ENCODE measurements at regions not wholly inside any gene's neighbourhood (a gene's known extent, or its start where the extent isn't known, plus 50 kb on each side); places are given as distances from the start of the nearest gene placed in this dataset.
A peak's percentile ranks its signal among the peaks of the same experiment; 100 is the strongest.

DNA sequence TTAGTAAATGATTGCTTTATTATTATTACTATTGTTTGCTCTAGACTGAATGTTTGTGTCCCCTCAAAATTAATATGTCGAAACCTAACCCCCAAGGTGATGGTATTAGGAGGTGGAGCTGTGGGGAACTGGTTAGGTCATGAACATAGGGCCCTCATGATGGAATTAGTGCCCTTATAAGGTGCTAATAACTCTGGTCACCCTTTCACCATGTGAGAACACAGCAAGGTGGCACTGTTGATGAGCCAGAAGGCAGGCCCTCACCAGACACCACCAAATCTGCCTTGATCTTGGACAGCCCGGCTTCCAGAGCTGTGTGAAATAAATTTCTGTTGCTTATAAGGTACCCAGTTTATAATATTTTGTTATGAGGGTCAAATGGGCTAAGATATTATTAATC is 95.8 kb downstream of the BDNF start:
- no peak for DNase-seq (ENCODE audit: low read depth, low spot score)
- no peak overlapping the region for H3K4me3 ChIP-seq (ENCODE audit: low read length)

DNA sequence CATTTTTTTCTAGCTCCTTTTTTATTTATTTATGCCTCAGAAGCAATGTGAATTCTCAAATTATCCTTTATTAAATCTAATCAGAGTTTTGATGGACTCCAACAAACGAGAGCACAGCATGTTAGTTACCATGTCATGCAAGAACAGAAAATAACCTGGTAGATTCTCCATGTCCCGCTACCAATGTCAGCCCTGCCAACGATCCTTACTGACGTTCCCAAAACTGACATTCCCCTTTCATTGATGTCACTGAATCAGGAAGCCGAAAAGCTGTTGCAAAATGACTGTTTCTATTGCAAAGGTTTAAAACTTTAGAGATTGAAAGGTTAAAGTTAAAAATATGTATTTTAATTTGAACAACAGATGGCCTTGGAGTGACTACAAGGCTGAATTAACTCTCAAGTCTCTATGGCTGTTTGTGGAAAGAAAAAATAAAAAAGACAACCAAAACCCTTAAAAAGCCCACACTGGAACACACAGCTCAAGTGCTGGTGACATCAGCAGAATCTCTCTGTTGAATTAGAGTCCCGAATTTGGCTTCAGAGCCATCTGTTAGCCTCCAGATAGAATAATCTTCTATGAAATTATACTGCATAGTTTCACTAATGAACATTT is 96.8 kb downstream of the BDNF start:
- H3K4me3 ChIP-seq (ENCODE audit: low read length), result no peak overlapping the region
- DNase-seq (ENCODE audit: low read depth, low spot score), result no peak

- peak; percentile 14 for DNase-seq (ENCODE audit: low read depth, low spot score)
Observed at GRCh38 chr11:27600656-27601055, 94.1 kb upstream of the LIN7C start.

GRCh38 chr11:27599217-27599616 is 92.6 kb upstream of the LIN7C start:
- H3K4me3 ChIP-seq (ENCODE audit: low read length), result no peak overlapping the region
- no peak for DNase-seq (ENCODE audit: low read depth, low spot score)

More at GRCh38 chr11:27600656-27601055, 94.1 kb upstream of the LIN7C start:
- H3K4me3 ChIP-seq (ENCODE audit: low read length), result no peak overlapping the region

GRCh38 chr11:27596802-27597201 is 90.2 kb upstream of the LIN7C start:
- H3K4me3 ChIP-seq (ENCODE audit: low read length), result no peak overlapping the region
- DNase-seq (ENCODE audit: low read depth, low spot score), result no peak

DNA sequence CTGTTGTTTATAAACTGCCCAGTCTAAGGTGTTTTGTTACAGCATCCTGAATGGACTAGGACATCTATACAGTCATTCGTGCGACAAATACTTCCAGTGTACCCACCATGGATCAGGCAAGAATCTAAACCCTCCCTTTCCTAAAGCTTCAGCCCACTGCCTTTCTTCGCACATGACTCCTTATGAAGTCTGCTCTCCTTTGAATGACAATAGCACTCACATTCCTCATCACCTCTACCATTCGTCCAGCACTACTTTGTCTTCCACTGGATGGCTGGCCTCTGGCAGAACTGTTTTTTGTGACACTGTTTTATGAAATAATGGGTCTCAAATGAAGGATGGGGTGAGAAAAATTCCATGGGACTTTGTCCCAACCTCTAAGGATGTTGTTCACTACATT is 89.8 kb upstream of the LIN7C start:
- no peak for DNase-seq (ENCODE audit: low read depth, low spot score)
- no peak overlapping the region for H3K4me3 ChIP-seq (ENCODE audit: low read length)

DNA sequence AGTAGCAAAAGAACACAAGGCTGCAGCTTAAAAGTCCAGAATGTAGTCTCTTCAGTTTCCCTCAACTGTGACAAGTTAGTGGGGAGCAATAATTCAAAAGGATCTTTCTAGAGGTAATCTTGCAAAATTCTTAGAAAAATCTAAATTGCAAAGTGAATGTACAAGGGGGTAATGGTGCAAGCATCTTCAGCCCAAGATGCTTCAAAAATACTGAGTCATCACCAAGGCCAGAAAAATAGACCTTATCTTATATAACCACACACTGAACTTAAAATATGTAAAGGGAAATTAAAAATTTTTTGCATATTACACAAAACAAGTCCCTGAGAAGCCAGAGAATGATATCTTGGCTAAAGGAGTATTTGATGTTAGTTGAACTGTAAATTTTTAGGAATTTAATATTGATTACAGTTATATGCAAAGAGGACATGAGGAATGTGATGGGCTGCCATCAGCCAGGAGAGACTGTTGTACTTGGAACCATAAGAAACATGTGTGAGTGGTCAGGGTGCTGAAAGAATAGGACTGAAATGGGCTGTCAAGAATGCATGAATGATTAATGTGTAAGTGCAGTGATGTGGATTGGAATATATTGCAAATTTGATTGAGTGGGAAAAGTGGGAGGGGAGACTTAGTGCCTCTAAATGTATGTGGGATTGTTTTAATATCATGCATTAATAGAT is 85.7 kb upstream of the LIN7C start:
- no peak for DNase-seq (ENCODE audit: low read depth, low spot score)
- no peak overlapping the region for H3K4me3 ChIP-seq (ENCODE audit: low read length)

GRCh38 chr11:27582621-27583020 is 76.1 kb upstream of the LIN7C start:
- H3K4me3 ChIP-seq (ENCODE audit: low read length), result no peak overlapping the region
- no peak for DNase-seq (ENCODE audit: low read depth, low spot score)

DNA sequence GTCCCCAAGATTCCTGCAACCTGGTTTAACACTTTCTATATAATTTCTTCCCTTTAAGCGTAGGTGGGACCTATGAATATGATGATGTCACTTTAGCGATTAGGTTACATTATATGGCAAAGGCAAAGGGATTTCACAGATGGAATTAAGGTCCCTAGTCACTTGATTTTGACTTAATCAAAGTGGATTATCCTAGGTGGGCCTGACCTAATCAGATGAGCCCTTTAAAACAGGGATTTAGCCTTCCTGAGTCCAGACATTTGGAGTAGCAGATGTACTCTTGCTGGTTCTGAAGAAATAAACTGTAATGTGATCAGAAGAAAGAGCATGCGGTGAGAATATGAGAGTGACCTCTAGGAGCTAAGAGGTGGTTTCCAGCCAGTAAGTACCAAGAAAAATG is 67.8 kb upstream of the LIN7C start:
- DNase-seq (ENCODE audit: low read depth, low spot score), result no peak
- H3K4me3 ChIP-seq (ENCODE audit: low read length), result no peak overlapping the region

- no peak overlapping the region for H3K4me3 ChIP-seq (ENCODE audit: low read length)
- DNase-seq (ENCODE audit: low read depth, low spot score), result no peak
Observed at GRCh38 chr11:27573024-27573423, 66.5 kb upstream of the LIN7C start.

DNA sequence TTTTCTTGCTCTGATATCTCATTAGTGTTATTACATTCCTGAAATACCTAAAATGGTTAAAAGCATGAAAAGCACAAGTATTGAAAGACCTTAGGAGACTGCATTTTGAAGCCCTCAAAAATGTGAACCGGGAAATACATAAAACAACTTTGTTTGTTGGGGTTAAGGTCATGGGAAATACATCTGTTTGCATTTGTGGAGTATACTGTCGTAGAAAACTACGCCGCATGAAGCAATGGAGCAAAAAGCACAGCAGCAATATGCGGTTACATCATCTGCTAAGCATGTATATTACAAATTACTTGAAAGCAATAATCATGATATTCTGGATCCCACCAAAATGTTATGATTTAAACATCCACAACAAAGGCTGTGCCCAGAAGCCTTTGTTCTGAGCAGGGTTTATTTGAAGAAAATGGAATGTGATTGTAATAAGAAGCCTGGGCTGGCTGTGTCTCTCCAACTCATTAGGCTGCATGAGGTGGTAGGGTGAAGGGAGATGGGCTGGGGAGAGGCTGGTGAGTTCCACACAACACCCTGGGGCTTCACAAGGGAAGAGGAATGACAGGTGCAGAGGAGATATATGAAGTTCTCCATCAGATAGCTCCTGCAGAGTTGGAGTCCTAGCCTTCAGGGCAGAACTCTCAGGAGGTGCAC is 64.7 kb upstream of the LIN7C start:
- no peak overlapping the region for H3K4me3 ChIP-seq (ENCODE audit: low read length)
- DNase-seq (ENCODE audit: low read depth, low spot score), result no peak

DNA sequence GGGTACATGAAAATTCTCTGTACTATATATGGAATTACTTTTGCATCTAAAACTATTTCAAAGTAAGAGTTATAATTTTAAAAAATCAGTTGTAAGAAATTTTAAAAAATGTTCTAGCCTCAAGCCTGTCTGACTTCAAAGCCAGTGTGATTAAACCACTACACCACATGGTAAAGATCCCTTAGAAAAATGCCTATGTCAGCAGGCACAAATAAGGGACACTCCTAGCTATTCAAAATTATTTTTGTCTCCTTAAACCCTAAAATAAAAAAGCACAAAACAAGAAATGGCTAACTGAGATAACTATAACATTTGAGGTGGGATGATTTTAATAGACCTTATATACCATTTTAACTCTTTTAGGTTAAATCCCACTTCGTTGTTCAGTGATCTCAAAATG is 64.0 kb upstream of the LIN7C start:
- no peak for DNase-seq (ENCODE audit: low read depth, low spot score)
- H3K4me3 ChIP-seq (ENCODE audit: low read length), result no peak overlapping the region

GRCh38 chr11:27563641-27564040 is 57.1 kb upstream of the LIN7C start:
- no peak overlapping the region for H3K4me3 ChIP-seq (ENCODE audit: low read length)
- DNase-seq (ENCODE audit: low read depth, low spot score), result no peak

GRCh38 chr11:27563201-27563600 is 56.6 kb upstream of the LIN7C start:
- H3K4me3 ChIP-seq (ENCODE audit: low read length), result no peak overlapping the region
- no peak for DNase-seq (ENCODE audit: low read depth, low spot score)

- no peak for DNase-seq (ENCODE audit: low read depth, low spot score)
- no peak overlapping the region for H3K4me3 ChIP-seq (ENCODE audit: low read length)
Observed at GRCh38 chr11:27558401-27558800, 51.8 kb upstream of the LIN7C start.

DNA sequence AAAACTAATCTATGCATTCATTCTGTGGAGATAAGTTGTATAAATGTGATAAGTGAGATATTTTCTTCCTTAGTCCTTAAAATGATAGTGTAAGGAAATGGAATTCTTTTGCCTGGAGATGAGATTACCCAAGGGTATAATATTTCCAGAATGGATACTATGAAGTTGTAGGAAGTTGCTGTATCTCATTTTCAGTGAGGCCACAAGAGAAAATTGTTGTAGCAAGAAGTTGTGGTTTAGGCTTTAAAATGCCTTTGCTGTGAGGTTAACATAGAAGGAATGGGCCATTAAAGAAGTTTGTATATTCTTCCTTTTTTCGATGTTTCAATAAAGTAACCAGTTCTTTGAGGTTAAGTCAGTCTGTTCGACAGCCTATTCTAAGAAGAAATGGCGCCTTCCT is 50.7 kb upstream of the LIN7C start:
- no peak for DNase-seq (ENCODE audit: low read depth, low spot score)
- no peak overlapping the region for H3K4me3 ChIP-seq (ENCODE audit: low read length)

Data from Jurkat, Clone E6-1 (cell line).